ENCODE measurements at regions not wholly inside any gene's neighbourhood (a gene's known extent, or its start where the extent isn't known, plus 50 kb on each side); places are given as distances from the start of the nearest gene placed in this dataset.
"Not testable (repeated sequence)": the region's sequence is repeated elsewhere in the genome, so short reads cannot be mapped to it uniquely, and the experiment has no call there.

- DNase-seq (ENCODE audit: low read depth in 2 of 2), result no peak
These were observed 183.1 kb downstream of the TMEM121 start for GRCh38 chr14:105709281-105710118.

GRCh38 chr14:105710119-105711043 is 184.0 kb downstream of the TMEM121 start:
- no peak for DNase-seq (ENCODE audit: low read depth in 2 of 2)

DNA sequence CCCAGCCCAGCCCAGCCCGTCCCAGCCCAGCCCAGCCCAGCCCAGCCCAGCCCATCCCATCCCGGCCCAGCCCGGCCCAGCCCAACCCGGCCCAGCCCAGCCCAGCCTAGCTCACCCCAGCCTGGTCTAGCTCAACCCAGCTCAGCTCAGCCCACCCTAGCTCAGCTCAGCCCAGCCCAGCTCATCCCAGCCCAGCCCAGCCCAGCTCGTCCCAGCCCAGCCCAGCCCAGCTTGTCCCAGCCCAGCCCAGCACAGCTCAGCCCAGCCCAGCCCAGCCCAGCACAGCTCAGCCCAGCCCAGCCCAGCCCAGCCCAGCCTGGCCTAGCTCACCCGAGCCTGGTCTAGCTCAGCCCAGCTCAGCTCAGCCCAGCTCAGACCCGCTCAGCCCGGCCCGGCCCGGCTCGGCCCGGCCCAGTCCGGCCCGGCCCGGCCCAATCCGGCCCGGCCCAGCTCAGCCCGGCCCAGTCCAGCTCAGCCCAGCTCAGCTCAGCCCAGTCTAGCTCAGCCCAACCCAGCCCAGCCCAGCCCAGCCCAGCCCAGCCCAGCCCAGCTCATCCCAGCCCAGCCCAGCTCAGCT is 184.7 kb downstream of the TMEM121 start:
- no peak for DNase-seq (ENCODE audit: low read depth in 2 of 2)

GRCh38 chr14:105711841-105712460 is 185.6 kb downstream of the TMEM121 start:
- DNase-seq (ENCODE audit: low read depth in 2 of 2), result no peak

DNA sequence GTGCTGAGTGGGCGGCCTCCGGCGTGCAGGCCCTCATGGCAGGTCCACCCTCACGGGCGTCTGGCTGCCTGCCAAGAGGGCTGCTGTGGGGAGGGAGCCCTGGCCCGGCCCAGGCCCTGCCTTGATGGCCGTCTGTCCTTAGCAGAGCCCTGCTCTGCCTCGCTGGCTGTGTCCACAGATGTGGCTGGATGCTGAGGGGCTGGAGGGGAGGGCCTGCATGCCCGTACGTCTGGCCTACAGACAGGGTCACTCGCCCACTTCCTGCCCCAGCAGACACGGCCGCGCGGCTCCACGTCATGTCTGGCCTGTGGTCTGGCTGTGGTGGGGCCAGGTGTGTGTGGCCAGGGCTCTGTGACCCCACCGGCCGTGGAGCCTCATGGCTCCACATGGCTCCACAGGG is 186.3 kb downstream of the TMEM121 start:
- DNase-seq (ENCODE audit: low read depth in 2 of 2), result not testable (repeated sequence)

GRCh38 chr14:105713160-105713559 is 186.8 kb downstream of the TMEM121 start:
- not testable (repeated sequence) for DNase-seq (ENCODE audit: low read depth in 2 of 2)

- not testable (repeated sequence) for DNase-seq (ENCODE audit: low read depth in 2 of 2)
These were observed 187.5 kb downstream of the TMEM121 start for GRCh38 chr14:105713836-105714235.

DNA sequence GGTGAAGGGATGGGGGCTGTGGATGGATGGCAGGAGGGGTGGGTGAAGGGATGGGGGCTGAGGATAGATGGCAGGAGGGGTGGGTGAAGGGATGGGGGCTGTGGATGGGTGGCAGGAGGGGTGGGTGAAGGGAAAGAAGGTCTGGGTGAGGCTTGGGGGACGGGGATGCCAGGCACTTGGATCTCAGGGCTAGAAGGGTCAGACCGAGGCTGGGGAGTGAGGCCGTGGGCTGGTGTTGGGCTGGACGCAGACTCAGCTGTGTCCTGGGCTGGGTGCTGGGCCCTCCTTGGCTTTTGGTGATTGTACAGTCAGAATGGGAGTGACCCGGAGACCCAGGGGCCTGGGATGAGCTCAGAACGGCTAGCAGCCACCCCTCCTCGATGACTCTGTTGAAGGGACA is 192.4 kb downstream of the TMEM121 start:
- not testable (repeated sequence) for DNase-seq (ENCODE audit: low read depth in 2 of 2)

- not testable (repeated sequence) for DNase-seq (ENCODE audit: low read depth in 2 of 2)
These were observed 193.7 kb downstream of the TMEM121 start for GRCh38 chr14:105720106-105720505.

DNA sequence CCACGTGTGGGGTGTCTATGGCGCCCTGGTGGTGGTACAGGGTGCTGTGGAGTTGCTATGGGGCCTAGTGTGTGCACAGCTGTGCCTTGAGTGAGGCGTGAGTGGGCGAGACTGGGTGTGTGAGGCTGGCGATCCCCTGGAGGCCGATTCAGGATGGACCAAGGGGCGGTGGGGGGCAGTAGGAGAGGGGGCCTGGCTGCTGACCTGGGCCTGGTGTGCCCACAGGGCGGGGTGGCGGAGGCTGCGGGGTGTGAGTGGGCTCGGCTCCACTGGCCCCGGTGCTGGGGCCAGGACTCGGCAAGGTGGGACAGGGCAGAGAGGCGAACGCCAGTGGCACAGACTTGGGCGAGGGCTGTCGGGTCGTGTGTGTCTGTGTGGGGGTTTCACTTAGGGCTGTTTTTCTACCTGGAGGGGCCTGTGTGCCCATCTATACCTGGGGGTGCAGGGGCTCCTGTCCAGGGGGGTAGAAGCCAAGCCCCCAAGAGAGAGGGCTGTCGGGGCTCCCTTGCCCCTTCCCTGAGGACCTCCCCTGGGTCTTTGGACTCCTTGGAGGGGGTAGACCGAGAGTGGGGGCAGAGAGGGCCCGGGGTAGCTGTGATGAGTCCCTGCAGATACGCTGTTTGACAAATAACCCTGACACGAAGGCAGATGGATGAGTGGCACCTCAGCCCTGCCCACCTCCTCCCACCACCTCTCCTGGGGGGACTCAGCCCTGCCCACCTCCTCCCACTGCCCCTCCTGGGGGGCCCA is 194.6 kb downstream of the TMEM121 start:
- DNase-seq (ENCODE audit: low read depth in 2 of 2), result not testable (repeated sequence)

DNA sequence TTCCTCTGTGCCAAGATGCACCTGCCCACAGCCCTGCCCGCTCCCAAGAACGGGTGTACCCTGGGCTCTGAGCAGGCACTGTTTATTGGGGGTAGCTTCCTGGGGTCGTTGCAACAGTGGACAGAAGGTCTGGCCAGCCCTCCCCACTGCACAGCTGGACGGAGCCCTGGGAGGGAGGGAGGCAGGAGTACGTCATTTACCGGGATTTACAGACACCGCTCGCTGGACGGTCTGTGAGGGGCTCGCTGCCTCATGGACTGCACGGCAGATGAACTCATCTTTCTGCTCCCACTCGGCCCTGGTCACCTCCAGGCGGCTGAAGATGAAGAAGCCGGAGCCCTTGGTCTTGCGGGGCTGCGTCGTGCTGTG is 195.2 kb downstream of the TMEM121 start:
- DNase-seq (ENCODE audit: low read depth in 2 of 2), result not testable (repeated sequence)

- DNase-seq (ENCODE audit: low read depth in 2 of 2), result not testable (repeated sequence)
These were observed 195.8 kb downstream of the TMEM121 start for GRCh38 chr14:105721996-105722709.

- not testable (repeated sequence) for DNase-seq (ENCODE audit: low read depth in 2 of 2)
These were observed 196.9 kb downstream of the TMEM121 start for GRCh38 chr14:105723271-105723670.

DNA sequence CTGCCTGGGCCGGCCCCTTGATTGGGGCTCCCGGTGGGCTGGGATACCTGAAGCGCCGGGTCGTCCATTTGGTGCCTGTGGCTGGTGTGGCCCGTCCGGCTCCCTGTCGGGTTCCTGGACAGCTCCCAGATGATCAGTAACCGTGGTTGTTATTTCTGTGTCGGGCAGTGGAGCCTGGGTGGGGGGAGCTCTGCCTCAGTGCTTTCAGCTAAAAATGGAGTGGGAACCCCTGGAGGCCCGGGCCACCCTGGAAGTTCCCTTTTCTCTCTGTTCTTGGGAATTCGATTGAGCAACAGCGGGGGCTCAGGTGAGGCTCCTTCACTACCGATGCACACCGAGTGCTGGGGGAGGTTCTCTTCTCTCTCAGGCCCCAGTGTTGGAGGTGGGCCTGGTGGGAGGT is 197.4 kb downstream of the TMEM121 start:
- not testable (repeated sequence) for DNase-seq (ENCODE audit: low read depth in 2 of 2)

DNA sequence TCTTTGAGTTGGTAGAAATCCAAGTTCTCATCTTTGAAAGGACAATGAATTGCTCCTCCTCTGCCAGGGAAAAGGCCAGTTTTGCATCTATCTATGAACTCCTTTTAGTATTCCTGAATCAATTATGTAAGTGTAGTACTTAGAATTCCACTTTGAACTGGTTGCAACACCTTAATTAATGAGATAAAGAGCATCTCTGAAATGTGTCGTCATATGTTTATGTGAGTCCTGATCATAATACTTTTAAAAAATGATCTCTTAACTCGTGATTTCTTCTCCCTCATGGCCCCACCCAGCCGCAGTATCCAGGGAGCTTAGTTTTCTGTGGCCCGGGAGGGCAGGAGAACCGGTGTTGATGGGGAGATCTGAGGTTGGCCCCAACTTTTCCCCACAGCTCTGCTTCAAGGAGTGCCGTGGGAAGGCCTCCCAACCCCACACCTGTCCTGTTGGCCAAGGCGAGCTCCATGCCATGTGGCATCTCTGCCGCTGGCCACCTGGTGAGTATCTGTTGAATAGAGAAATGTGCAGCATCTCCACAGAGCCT is 203.5 kb downstream of the TMEM121 start:
- not testable (repeated sequence) for DNase-seq (ENCODE audit: low read depth in 2 of 2)

DNA sequence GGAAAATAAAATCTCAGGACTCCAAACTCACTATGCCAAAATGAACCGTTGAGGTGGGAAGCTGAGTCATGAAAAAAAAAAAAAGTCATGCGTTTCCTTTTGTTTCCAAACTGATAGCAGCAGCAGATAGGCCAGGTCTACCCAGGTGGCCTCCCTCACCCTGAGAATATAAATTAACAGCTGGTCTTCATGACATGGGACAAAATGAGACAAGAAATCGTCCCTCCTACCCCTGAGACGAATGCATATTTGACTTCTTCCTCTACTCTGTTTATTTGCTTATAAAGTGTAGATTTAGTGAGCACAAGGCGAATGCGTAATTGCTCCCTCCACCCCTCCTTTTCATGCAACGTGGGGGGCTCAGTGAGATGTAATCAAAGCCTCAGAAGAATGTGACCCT is 204.3 kb downstream of the TMEM121 start:
- not testable (repeated sequence) for DNase-seq (ENCODE audit: low read depth in 2 of 2)

- DNase-seq (ENCODE audit: low read depth in 2 of 2), result not testable (repeated sequence)
These were observed 205.0 kb downstream of the TMEM121 start for GRCh38 chr14:105731221-105731985.

DNA sequence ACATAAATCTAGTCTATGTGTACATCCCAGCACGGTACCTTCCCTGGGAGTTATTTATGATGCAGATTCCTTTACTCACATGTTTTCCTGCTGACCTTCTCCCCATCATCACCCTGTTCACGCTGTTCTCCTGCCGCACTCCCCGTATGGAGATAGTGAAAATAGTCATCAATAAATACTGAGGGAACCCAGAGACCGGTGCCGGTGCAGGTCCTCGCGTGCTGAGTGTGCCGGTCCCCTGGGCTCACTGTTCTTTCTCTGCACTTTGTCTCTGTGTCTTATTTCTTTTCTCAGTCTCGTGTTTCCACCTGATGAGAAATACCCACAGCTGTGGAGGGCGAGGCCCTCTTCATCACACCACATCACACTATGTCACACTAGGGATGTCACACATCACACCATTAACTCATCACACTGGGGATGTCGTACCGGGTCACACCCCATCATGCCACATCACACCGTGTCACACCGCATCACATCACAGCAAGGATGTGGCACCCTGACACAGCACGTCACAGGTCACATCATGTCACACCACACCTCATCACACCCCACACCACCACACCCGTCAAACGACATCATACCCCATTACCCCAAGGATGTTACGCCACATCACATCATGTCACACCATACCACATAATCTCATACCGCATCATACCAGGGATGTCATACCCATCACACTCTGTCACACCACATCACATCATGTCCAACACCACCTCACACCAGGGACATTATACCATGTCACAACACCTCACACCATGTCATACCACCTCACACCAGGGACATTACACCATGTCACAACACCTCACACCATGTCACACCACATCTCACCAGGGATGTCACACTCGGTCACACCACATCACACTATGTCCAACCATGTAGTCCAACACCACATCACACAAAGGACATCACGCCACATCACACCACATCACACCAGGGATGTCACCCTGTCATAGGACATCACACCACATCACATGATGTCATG is 207.0 kb downstream of the TMEM121 start:
- no peak for DNase-seq (ENCODE audit: low read depth in 2 of 2)
